GM21360 (cell line): ENCODE measurements at regions not wholly inside any gene's neighbourhood (a gene's known extent, or its start where the extent isn't known, plus 50 kb on each side); places are given as distances from the start of the nearest gene placed in this dataset.

Source experiments
- ATAC-seq: cut with Tn5 transposase; IDR thresholded peaks from one replicate; pipeline ENCODE4 v1.9.1; 2021; ENCODE audit warnings: mild to moderate bottlenecking, moderate library complexity; ENCODE audit not compliant: unreplicated experiment

- ATAC-seq, result no peak
Observed at GRCh38 chr3:190252080-190252479, 70.2 kb downstream of the CLDN1 start.

- no peak for ATAC-seq
Observed at GRCh38 chr3:190249414-190249813, 72.8 kb downstream of the CLDN1 start.

- ATAC-seq, result no peak
Observed at GRCh38 chr3:190242147-190242546, 80.1 kb downstream of the CLDN1 start.

DNA sequence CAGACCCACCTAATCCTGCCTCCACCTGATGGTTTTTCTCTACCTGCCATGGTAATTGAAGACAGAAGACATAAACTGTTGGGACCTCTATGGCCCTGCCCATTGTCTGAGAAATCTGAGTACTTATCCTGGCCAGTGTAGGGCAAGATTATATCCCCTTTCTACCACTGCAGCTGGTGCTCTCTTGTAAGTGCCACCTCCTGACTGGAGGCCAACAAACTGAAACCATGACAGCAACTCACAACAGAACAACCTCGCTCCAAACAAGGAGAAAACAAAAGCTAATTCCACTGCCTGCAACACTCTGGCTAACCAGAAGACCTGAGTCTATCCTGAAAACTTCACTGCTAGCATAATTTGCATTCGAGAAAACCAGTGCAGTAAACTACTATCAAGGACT lies 82.9 kb downstream of the CLDN1 start:
- ATAC-seq, result no peak

- no peak for ATAC-seq
Observed at GRCh38 chr3:190238871-190239270, 83.4 kb downstream of the CLDN1 start.

DNA sequence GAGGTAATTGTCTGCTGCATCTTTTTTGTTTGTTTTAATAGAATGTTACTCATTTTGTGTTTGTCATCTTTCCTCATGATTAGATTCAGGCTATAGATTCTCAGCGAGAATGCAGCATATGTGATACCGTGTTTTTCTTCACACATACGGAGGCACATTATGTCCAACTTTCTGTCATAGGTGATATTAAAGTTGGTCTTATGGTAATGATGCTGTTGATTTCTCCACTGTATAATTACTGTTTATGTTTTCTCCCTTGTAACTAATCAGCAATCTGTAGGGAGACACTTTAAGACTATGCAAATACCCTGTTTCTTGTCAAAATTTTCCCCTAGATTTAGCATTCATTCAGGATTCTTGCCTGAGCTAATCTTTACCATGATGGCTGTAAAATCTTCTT lies 87.6 kb downstream of the CLDN1 start:
- ATAC-seq, result no peak

DNA sequence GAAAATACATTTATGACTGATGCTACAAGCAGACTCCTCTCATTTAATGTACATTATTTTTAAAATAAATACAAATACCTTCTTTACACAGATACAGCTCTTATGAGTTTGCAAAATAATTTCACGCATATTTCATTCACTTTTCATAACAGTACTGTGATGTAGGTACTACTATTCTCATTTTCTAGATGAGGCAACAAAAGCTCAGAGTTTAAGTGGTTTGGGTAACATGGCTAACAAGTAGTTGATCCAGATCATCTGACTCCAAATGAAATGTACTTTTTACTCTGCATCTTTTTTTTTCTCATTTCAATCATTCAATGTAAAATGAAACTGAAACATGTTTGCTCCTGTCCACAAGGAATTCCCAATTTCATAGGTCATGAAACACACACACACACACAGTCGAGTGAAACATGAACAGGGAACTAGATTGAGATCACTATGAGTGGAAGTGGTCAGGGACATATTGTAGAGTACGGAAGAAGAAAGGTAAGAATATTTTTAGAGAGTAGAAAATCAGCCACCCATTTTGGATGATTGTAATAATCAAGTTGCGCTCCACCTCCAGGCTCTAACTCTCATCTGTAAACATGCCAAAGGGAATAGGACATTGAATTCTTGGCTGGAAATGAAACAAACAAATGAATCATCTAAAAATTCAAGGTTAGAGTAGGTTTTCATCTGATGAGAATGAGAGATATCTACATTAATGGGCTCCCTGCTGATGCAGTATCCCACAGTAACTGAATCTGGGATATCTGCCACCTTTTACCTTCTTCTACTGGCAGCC lies 92.4 kb downstream of the CLDN1 start:
- peak; percentile 55 for ATAC-seq

- no peak for ATAC-seq
Observed at GRCh38 chr3:190227064-190227463, 95.2 kb downstream of the CLDN1 start.

DNA sequence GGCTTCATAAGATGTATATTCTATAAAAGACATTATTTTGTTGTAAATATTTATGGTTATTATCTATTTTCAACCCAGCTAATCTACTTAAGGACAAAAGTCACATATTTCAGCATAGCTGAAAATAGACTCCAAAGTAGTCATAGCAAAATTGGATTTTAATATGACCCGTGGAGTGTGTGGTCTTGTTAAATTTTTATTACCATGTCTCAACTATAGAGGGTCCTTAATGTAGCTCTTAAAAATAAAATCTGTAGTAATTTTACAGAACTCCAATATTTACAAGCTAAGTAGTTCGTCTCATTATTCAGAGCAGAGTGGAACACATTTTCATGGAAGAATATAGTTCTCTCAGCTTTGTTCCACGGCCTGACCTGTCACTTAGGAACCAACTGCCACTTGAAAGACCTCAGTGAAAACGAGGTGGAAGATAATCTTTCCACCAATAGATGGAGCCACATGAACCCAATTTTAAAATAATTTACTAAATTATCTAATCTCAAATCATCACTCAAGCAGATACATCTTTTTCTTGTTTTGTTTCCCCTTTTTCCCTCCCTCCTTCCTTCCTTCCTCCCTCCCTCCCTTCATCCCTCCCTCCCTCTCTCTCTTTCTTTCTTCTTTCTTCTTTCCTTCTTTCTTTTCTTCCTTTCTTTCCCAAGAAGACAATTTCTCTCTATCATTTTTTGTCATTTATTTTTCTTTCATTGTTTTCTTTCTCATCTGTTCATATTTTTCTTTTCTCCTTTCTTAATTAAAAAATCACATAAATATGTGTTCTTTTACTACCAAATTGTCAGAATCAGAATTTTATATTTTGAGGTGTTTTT lies 97.2 kb downstream of the CLDN1 start:
- ATAC-seq, result peak; percentile 40

GRCh38 chr3:190224456-190224855 lies 97.8 kb downstream of the CLDN1 start:
- no peak for ATAC-seq

GRCh38 chr3:190222916-190223315 lies 99.3 kb downstream of the CLDN1 start:
- no peak for ATAC-seq

DNA sequence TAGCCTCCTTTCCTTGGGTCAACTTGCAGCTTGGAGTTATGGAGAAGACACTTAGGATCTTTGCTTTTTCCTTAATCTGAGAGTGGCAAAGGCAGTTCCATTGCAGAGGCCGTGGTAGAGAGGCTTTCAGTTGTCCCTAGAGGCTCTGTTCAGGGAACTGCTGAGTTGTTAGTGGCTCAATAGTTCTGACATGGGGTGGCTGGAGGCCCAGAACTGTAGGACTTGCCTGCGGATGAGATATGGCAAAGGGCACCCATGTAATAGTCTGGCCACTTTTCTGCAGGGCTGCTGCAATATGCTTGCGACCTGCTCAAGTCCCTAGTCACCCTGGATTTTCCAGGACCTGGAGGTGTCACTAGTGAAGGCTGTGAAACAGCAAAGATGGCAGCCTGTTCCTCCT lies 99.9 kb downstream of the CLDN1 start:
- ATAC-seq, result no peak

GRCh38 chr3:190220362-190220761 lies 99.7 kb upstream of the P3H2 start:
- no peak for ATAC-seq

GRCh38 chr3:190217081-190217480 lies 96.4 kb upstream of the P3H2 start:
- ATAC-seq, result no peak

DNA sequence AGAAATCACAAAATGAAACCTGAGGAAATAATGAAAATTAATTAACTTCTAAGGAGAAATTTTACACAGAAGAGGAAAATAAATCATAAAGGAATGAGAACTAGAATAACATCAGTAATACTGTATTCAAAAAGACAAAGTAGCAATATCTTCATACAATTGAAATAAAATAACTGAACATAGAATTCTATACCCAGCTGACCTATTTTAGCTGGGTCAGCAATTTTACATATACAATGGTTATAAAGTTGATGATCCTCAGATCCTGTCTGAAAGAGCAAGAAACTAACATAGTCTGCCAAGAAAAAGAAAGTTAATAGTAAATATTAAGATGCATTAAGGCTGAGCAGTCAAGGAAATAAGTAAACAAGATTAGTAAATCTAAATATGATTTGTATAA lies 93.0 kb upstream of the P3H2 start:
- no peak for ATAC-seq

GRCh38 chr3:190210608-190211007 lies 89.9 kb upstream of the P3H2 start:
- no peak for ATAC-seq

DNA sequence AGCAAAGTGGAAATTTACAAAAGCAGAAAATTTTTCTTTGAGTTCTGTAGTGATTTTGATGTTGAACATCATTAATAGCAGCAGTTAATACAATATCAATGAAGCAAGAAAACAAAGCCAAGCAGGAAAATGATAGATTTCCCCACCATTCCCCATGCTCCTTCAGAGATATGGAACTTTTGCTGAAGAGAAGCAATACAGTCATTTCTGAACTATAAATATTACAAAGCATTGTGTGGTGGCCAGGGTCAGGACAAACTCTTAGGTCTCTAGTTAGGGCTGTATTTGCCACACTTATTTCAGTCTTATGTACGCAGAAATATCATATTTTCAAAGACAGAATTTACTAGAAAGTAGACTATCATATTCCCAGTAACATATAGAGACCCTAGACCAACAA lies 88.8 kb upstream of the P3H2 start:
- no peak for ATAC-seq

GRCh38 chr3:190208196-190208595 lies 87.5 kb upstream of the P3H2 start:
- ATAC-seq, result no peak

DNA sequence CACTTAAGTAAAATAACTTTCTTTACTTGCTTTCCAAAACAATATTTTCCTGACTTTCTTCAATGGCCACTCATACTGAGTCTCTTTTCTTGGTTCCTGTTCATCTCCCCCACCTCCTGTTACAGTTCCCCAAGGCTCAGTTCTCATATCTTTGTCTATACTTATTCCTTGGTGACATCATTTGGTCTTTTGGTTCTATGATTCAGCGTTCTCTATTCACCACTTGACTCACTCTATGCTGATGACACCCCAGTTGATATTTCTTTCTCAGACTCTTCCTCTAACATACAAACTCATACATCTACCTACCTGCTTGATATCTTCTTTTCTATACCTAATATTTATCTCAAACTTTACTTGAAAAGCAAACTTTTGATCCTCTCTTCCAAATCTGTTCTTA lies 85.0 kb upstream of the P3H2 start:
- ATAC-seq, result peak; percentile 93

DNA sequence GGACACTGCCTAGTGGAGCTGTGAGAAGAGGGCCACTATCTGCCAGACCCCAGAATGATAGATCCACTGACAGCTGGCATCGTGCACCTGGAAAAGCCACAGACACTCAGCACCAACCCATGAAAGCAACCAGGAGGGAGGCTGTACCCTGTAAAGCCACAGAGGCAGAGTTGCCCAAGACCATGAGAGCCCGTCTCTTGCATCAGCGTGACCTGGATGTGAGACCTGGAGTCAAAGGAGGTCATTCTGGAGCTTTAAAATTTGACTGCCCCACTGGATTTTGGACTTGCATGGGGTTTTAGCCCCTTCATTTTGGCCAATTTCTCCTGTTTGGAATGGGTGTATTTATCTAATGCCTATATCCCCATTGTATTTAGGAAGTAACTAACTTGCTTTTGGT lies 83.5 kb upstream of the P3H2 start:
- no peak for ATAC-seq

DNA sequence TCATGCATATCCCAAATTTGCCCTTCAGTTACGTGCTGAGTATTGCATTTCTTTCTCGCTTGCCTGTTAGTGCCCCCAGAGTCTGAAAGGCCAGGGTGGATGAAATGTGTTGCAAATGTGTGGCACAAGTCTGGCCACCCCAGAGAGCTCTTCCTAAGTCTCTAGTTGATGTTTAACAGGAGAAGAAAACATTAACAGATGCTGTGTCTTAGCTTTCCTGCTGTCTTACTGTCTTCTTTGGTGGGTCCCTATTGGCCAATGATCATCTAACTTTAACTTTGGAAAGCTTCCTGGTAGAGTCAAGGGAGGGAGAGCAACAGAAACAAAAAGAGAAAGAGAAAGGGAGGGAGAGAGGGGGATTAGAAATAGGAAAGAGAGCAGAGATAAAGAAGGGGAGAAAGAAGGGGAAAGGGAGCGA lies 76.7 kb upstream of the P3H2 start:
- no peak for ATAC-seq

DNA sequence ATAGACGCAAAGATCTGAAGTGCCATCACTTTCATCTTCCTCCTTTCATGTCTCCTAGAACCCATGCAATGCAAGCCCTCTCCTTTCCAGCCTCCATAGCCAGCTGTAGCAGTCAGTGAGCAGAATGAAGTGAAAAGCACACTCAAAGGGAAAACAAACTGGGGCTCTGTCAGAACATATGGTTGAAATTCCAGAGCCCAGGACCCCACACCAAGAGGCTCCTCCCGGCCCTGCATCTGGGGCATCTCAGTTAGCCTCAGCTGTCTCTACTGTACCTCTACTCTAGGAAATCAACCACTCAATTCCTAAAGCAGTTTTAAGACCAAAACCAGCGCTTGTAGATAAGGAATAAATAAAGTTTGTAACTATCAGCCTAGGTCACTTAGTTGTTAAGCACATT lies 73.8 kb upstream of the P3H2 start:
- ATAC-seq, result no peak
